PC-3 (cell line): ENCODE measurements at regions not wholly inside any gene's neighbourhood (a gene's known extent, or its start where the extent isn't known, plus 50 kb on each side); places are given as distances from the start of the nearest gene placed in this dataset.

Experiments used
- ATAC-seq: fragments of 200-7000 bp; cut with Tn5 transposase; 2 replicates; pipeline ENCODE4 v1.9.1; 2020; ENCODE audit warnings: mild to moderate bottlenecking, moderate library complexity
- BruUV-seq: library from RNA; stranded (reverse); fragments of 400-500 nt; replicated peaks from 2 replicates; lab custom pipeline; 2021; lab: Mats Ljungman, UMichigan
- CTCF ChIA-PET: fragments of 300-600 bp; sonication (Branson Sonifier 250); formaldehyde crosslinking; loops from one replicate; lab custom pipeline; 2022; ENCODE audit warnings: antibody characterized with exemption; lab: Charles Lee
- POLR2A ChIA-PET: fragments of 300-600 bp; sonication (Branson Sonifier 250); formaldehyde crosslinking; loops from one replicate; lab custom pipeline; 2022; ENCODE audit warnings: antibody characterized with exemption; ENCODE audit not compliant: unreplicated experiment; lab: Charles Lee
- DNase-seq: peaks from one replicate; pipeline ENCODE4 v3.0.0-alpha.2; 2015
- H2AFZ ChIP-seq: fragments of 300-600 bp; sonication (generic); 2 replicates; pipeline ENCODE4 v1.6.0; 2016; ENCODE audit warnings: antibody characterized with exemption, low read length
- H3F3A ChIP-seq: fragments of 300-600 bp; sonication (generic); one replicate; pipeline ENCODE4 v1.6.0; 2017; ENCODE audit warnings: antibody characterized with exemption, low read length, control low read depth, mild to moderate bottlenecking; ENCODE audit not compliant: unreplicated experiment
- H3K27ac ChIP-seq: fragments of 300-600 bp; sonication (generic); 2 replicates; pipeline ENCODE4 v1.5.1; 2016; ENCODE audit warnings: mild to moderate bottlenecking, low read length
- H3K27me3 ChIP-seq: fragments of 300-600 bp; sonication (generic); 2 replicates; pipeline ENCODE4 v1.6.1; 2016; ENCODE audit warnings: low read length, mixed read lengths
- H3K36me3 ChIP-seq: fragments of 300-600 bp; sonication (generic); 2 replicates; pipeline ENCODE4 v1.6.1; 2016; ENCODE audit warnings: low read depth, mixed run types, low read length, mixed read lengths
- H3K4me1 ChIP-seq: fragments of 300-600 bp; sonication (generic); 2 replicates; pipeline ENCODE4 v1.5.1; 2016; ENCODE audit warnings: low read length; ENCODE audit not compliant: insufficient read depth
- H3K4me2 ChIP-seq: fragments of 300-600 bp; sonication (generic); 2 replicates; pipeline ENCODE4 v1.6.0; 2016; ENCODE audit warnings: low read length
- H3K4me3 ChIP-seq: fragments of 300-600 bp; sonication (generic); 2 replicates; pipeline ENCODE4 v1.5.1; 2016; ENCODE audit warnings: mild to moderate bottlenecking, low read length, mixed read lengths
- H3K79me2 ChIP-seq: fragments of 300-600 bp; sonication (generic); 2 replicates; pipeline ENCODE4 v1.6.1; 2017; ENCODE audit warnings: low read length, mixed read lengths
- H3K9ac ChIP-seq: fragments of 300-600 bp; sonication (generic); 2 replicates; pipeline ENCODE4 v1.6.0; 2016; ENCODE audit warnings: mild to moderate bottlenecking, low read length
- H3K9me2 ChIP-seq: fragments of 300-600 bp; sonication (generic); replicated peaks from 2 replicates; pipeline ENCODE4 v1.6.1; 2016; ENCODE audit warnings: mixed run types, low read length, mixed read lengths
- H3K9me3 ChIP-seq: fragments of 300-600 bp; sonication (generic); 2 replicates; pipeline ENCODE4 v1.6.1; 2016; ENCODE audit warnings: low read length, mixed read lengths
- H4K20me1 ChIP-seq: fragments of 300-600 bp; sonication (generic); 2 replicates; pipeline ENCODE4 v1.6.1; 2016; ENCODE audit warnings: low read length, mixed read lengths
- CTCF ChIP-seq: fragments of 300-600 bp; sonication (generic); conservative IDR thresholded peaks from 2 replicates; pipeline ENCODE4 v1.5.1; 2017; ENCODE audit warnings: antibody characterized with exemption, low read depth, mild to moderate bottlenecking, low read length
- EZH2 ChIP-seq: fragments of 300-600 bp; sonication (generic); IDR thresholded peaks from one replicate; pipeline ENCODE4 v1.6.1; 2017; ENCODE audit warnings: antibody characterized with exemption, mild to moderate bottlenecking, low read length; ENCODE audit not compliant: unreplicated experiment
- EZH2phosphoT487 ChIP-seq: fragments of 300-600 bp; sonication (generic); IDR thresholded peaks from 2 replicates; pipeline ENCODE4 v1.6.1; 2018; ENCODE audit warnings: mild to moderate bottlenecking, antibody characterized with exemption, low read length, borderline replicate concordance
- intact Hi-C: fragments of 100-400 bp; cut with micrococcal nuclease; formaldehyde crosslinking; loops from 2 replicates; pipeline ENCODE4 v1.9.0; 2023

- Histone ChIP-seq H3F3A (no peaks in the 10 kb centered on the region), H3K9me2 (no peaks in the 10 kb centered on the region), H3K9me3 (no peaks in the 10 kb centered on the region), H3K79me2 (no peaks in the 10 kb centered on the region), H3K4me2 (no peak overlapping the region), H3K4me1 (no peaks in the 10 kb centered on the region), H3K27ac (no peak overlapping the region), H3K4me3 (no peak overlapping the region), H3K27me3 (no peaks in the 10 kb centered on the region), H4K20me1 (no peaks in the 10 kb centered on the region), H3K36me3 (no peaks in the 10 kb centered on the region), H3K9ac (no peak overlapping the region), H2AFZ (no peak overlapping the region)
- ATAC-seq (no peak), DNase-seq (no peak)
- POLR2A ChIA-PET: no interaction called here
- TF ChIP-seq EZH2phosphoT487 (no peak), CTCF (no peak), EZH2 (no peak)
- CTCF ChIA-PET: no interaction called here
- no TSS peak for BruUV-seq
- intact Hi-C loops: no loop called here
Observed at GRCh38 chr6:22925920-22926789, 356.8 kb downstream of the HDGFL1 start.

GRCh38 chr6:22926790-22927354 is 357.5 kb downstream of the HDGFL1 start:
- H4K20me1 ChIP-seq: no peaks in the 10 kb centered on the region
- DNase-seq (no peak), ATAC-seq (no peak)
- intact Hi-C loops: no loop called here
- H2AFZ ChIP-seq: no peak overlapping the region
- H3K36me3 ChIP-seq: no peaks in the 10 kb centered on the region
- no peaks in the 10 kb centered on the region for H3K4me1 ChIP-seq
- H3K9me3 ChIP-seq: no peaks in the 10 kb centered on the region
- H3K27ac ChIP-seq: no peak overlapping the region
- H3F3A ChIP-seq: no peaks in the 10 kb centered on the region
- no peak overlapping the region for H3K4me2 ChIP-seq
- no peaks in the 10 kb centered on the region for H3K79me2 ChIP-seq
- no peak overlapping the region for H3K4me3 ChIP-seq
- TF ChIP-seq EZH2phosphoT487: no peak
- TF ChIP-seq CTCF: no peak
- no peak for TF ChIP-seq EZH2
- no peak overlapping the region for H3K9ac ChIP-seq
- BruUV-seq: no TSS peak
- CTCF ChIA-PET: no interaction called here
- H3K9me2 ChIP-seq: no peaks in the 10 kb centered on the region
- no peaks in the 10 kb centered on the region for H3K27me3 ChIP-seq
- POLR2A ChIA-PET: no interaction called here

- ChIA-PET CTCF (interaction anchor here (0.6 kb wide), 1 partner anchor 192 kb away, joined by 4 read pairs; no protein-coding TSS in a partner anchor), POLR2A (no interaction called here)
- no peaks in the 10 kb centered on the region for H3K9me2 ChIP-seq
- H2AFZ ChIP-seq: no peak overlapping the region
- ATAC-seq (no peak), DNase-seq (no peak)
- no peaks in the 10 kb centered on the region for H3K79me2 ChIP-seq
- no peak overlapping the region for H3K4me3 ChIP-seq
- intact Hi-C loops: no loop called here
- no peaks in the 10 kb centered on the region for H3F3A ChIP-seq
- no TSS peak for BruUV-seq
- no peaks in the 10 kb centered on the region for H3K4me1 ChIP-seq
- H4K20me1 ChIP-seq: no peaks in the 10 kb centered on the region
- no peak overlapping the region for H3K4me2 ChIP-seq
- no peaks in the 10 kb centered on the region for H3K36me3 ChIP-seq
- TF ChIP-seq EZH2phosphoT487: no peak
- TF ChIP-seq CTCF: no peak
- TF ChIP-seq EZH2: no peak
- H3K27ac ChIP-seq: no peak overlapping the region
- no peaks in the 10 kb centered on the region for H3K9me3 ChIP-seq
- no peaks in the 10 kb centered on the region for H3K27me3 ChIP-seq
- H3K9ac ChIP-seq: no peak overlapping the region
Observed at GRCh38 chr6:22928775-22929174, 359.4 kb downstream of the HDGFL1 start.
